CD4-positive, alpha-beta T cell treated with Interferon alpha-2 for 1 hour (primary cell): ENCODE measurements at regions not wholly inside any gene's neighbourhood (a gene's known extent, or its start where the extent isn't known, plus 50 kb on each side); places are given as distances from the start of the nearest gene placed in this dataset.
A peak's percentile ranks its signal among the peaks of the same experiment; 100 is the strongest.

Experiments used
- DNase-seq, 2 donors: peaks; one replicate each; pipeline ENCODE4 v3.0.0-alpha.2; 2020 to 2022

GRCh38 chr1:36572906-36573305 is 90.2 kb upstream of the CSF3R start:
- no peak for DNase-seq

DNA sequence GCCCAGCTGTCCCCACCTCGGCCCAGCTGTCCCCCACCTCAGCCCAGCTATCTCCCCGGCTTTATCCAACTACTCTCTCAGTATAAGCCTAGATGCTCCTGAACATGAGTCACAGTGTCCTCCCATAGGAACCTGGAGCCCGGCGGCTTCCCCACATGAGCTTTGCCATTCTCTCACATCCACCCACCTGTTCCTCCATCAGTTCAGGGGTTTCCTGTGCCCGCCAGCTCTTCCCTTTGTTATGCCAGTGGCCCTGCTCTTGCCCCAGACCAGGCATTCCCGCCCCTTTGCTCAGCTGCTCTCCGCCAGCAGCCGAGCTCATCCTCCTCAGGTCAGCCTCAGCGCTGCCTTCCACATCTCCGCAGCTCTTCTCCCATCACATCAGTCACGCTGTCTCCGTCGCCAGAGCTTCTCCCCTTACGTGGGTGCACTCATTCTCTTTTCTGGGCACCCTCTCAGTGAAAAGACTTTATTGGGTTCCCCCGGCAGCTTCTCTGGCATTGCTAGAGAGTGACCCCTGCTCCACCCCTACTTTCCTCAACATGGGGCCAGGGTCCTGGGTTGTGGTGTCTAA is 89.5 kb upstream of the CSF3R start:
- DNase-seq = no peak

DNA sequence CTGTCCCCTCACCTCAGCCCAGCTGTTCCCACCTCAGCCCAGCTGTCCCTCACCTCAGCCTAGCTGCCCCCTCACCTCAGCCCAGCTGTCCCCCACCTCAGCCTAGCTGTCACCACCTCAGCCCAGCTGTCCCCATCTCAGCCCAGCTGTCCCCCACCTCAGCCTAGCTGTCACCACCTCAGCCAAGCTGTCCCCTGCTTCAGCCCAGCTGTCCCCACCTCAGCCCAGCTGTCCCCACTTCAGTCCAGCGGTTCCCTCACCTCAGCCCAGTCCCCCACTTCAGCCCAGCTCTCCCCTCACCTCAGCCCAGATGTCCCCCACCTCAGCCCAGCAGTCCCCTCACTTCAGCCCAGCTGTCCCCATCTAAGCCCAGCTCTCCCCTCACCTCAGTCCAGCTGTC is 88.4 kb upstream of the CSF3R start:
- DNase-seq = no peak

DNA sequence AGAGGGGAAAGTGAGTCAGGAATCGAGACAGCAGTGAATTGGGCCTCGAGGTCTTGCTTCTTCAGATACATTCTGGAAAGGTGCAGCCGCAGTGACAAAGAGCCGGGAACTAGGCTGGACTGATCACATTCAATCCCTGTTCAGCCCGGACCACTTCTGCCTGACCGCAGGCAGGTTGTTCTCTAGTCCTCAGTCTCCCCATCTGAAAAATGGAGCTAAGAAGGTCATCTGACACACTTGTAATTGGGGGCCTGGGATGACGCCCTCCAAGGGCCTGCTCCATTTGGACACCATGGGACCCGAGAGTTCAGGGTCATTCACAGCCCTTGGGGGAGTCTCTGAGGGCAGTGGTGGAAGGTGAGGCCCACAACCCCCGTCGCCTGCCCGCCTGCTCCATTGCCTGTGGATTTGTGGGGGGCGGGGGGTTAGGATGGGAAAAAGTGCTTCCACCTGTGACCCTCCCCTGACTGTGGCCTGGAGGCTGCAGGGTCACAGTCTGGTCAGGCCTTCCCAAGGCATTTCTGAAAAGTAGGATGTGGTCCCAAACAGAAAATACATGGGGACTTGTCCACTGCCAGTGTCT is 87.9 kb upstream of the CSF3R start:
- DNase-seq = no peak

DNA sequence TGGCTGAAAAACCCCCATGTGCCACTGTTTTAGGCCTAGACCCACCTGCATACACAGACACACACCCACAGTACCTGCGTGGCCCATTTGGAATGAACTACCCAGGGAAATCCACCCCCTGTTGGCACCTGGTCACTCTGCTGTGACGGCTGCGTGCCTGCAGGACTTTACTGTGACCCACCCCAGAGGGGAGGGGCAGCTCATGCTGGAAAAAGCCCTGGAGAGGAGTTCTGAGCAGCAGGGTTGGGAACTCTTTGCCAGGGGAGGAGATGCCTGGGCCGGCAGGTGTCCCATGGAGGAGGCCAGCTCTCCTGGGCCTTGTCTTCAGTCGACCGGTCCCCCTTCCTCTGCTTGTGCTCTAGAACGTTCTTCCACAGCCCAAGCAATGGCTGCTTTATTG is 87.3 kb upstream of the CSF3R start:
- no peak for DNase-seq

- no peak for DNase-seq
Observed at GRCh38 chr1:36567601-36568341, 85.1 kb upstream of the CSF3R start.

- no peak for DNase-seq
Observed at GRCh38 chr1:36565576-36566501, 83.1 kb upstream of the CSF3R start.

DNA sequence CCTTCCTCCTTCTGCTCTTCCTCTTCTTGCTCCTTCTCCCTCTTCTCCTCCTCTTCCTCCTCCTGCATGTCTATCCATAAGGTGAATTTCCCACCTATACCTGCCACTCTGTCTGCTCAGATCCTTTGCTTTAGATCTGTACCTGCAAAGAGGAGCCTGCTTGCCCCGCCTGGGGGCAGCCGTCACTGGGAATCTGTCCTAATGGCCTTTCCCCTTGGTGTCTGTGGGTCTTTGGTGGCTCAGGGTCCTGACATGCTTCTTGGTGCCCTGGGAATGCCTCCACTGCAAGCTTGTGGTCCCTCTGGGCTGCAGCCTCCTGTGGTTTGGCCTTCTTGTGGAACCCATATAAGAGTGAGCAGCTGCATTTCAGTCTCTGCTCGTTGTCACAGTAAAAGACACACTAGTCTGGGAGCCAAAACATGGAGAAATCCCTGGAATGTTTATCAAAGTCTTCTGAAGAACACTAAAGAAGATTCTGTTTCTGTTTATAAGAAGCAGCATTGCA is 79.5 kb upstream of the CSF3R start:
- DNase-seq = no peak

DNA sequence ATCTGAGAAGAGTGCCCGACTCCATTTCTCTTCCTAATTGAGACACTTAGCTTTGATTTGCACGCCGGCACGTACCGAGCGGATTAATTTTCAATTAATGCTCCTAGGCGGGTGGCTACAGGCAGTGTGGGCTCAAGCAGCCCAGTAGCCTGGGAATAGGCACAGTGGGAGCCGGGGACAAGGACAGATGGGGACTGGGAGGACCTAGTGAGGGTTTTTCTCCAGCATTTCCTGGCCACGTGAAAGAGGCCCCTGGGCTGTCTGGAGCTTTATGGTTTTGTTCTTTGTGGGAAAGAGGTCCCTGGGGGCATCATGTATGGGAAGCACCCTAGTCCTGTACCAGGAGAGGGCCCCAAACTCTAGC is 78.6 kb upstream of the CSF3R start:
- DNase-seq = no peak

DNA sequence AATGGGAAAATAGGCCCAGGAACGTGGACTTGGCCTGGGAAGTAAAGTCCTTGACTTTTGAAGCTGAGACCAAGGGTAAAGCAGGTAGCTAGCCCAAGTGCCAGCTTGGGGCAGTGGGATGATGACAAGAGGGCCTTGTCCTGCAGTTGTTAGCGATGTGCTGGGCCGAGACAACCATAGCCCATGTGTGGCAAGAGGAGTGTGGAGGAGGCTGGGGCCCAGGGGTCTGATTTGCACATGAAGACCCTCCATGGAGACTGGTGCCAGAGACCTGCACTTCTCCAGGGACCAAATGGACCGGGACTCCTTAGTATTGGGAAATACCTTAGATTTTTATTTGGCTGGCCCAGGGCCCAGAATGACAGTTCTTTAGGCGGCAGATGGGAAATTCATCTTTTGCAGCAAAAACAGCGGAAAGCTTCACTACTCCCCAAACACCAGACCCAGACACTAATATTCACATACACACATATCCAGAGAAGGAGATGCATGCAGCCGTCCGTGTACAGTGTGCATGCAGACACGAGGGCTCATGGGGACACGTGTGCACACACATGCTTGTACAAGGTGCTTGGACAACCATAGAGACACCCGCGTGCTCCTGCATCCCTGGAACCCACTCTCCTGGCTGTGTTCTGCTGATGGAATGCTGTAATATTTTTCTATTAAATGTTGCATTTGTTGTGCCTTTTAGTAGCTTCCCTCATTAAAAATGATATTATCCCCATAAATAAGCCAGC is 78.1 kb upstream of the CSF3R start:
- DNase-seq = no peak

- no peak for DNase-seq
Observed at GRCh38 chr1:36560177-36560576, 77.5 kb upstream of the CSF3R start.

DNA sequence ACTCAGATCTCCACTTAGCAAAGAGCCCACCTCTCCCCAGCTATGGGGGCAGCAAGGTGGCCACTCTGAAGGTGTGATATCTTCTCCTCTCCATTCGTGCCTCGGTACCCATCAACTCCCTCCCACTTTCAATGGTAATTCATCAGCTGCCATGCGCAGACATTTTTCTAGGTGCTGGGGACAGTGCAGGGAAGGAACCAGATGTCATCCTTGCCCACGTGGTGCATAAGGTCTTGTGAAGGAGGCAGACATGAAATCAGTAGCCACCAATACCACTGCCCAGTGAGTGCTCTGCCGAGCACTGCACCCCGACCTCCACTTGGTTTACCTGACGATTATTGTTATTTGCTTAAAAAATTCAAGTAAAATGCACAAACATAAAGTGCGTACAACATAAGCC is 76.3 kb upstream of the CSF3R start:
- no peak for DNase-seq

GRCh38 chr1:36557041-36558000 is 74.6 kb upstream of the CSF3R start:
- no peak for DNase-seq

- no peak for DNase-seq
Observed at GRCh38 chr1:36555041-36555440, 72.3 kb upstream of the CSF3R start.

GRCh38 chr1:36554323-36554628 is 71.6 kb upstream of the CSF3R start:
- no peak for DNase-seq

GRCh38 chr1:36553591-36554322 is 71.0 kb upstream of the CSF3R start:
- DNase-seq = peak; percentile 57 to 60

DNA sequence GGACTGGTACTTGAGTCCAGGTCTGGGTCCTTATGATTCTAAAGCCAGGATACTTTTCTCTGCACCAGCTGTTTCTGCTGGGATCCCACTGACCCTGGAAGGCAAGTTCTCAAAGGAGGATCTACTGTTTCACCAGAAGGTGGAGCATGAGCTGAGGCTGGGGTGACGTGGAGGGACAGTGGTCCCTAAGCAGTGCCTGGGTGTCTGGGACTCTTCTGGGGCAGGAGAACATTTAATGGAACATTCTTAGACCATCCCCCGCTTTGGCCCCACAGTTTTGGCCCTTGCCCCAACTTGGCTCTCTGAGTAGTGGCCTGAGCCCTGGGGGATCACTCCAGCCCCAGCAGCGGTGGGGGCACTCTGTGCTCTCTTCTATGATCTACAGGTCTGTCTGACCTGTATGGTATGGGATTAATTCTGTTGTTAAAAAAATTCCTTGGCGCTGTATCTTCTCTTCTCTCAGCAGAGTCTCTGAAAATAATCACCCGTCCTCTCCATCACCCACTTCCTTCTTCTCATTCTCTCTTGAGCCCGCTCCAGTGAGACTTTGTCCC is 60.3 kb upstream of the CSF3R start:
- DNase-seq = no peak

DNA sequence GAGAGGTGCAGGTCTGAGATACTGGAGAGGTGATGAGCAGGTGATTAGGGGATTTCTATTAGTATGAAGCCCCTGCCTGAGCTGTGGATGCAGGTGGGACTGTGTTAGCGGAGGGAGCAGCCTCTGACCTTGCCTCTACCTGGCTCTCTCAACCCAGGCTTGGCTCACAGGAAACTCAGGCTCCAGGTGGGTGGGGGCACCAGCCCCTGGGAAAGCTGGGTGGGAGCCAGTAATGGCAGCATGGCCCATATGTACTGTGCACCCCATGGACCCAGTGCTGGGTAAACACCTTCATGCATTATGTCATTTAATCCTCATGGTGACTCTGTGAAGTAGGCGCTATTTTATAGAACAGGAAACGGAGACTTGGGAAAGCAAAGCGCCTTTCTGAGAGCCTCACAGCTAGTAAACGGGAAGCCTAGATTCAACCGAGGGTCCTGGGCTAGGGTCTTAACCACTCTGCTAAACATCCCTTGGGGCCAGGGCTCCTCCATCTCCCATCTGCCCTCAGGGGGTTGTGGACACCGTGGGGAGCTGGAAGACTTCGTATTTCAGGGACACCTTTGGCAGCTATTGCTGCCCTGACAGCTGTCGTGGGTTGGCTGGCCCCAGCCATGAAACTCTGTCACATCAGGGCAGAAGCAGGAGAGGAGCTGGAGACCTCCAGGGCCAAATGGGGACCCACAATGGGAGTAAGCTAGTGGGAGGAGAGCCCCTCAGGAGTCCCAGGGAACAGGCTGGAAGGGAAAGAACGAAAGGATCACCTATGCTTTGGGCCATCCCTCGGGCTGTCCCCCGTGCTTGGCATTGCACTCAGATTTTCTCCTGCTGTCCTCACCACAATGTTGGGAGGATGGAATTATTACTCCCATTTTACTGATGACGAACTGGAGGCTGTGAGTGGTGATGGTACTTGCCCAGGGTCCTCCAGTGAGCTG is 59.6 kb upstream of the CSF3R start:
- DNase-seq = no peak

GRCh38 chr1:36540056-36540455 is 57.3 kb upstream of the CSF3R start:
- no peak for DNase-seq
